Endothelial cell of umbilical vein (primary cell): ENCODE measurements at regions not wholly inside any gene's neighbourhood (a gene's known extent, or its start where the extent isn't known, plus 50 kb on each side); places are given as distances from the start of the nearest gene placed in this dataset.

Source experiments
- BruUV-seq: library from RNA; stranded (reverse); fragments of 400-500 nt; replicated peaks from 2 replicates; lab custom pipeline; 2021; lab: Mats Ljungman, UMichigan
- CTCF ChIA-PET: fragments of 300-600, 350-600 bp; sonication (Branson Sonifier 250); formaldehyde crosslinking; loops from one replicate; lab custom pipeline; 2021; ENCODE audit warnings: antibody characterized with exemption, inconsistent platforms; lab: Charles Lee
- POLR2A ChIA-PET: fragments of 300-600, 350-600 bp; sonication (Branson Sonifier 250); formaldehyde crosslinking; loops from one replicate; lab custom pipeline; 2021; ENCODE audit warnings: antibody characterized with exemption, inconsistent platforms; lab: Charles Lee
- DNase-seq: peaks from one replicate; pipeline ENCODE4 v3.0.0-alpha.2; 2011; ENCODE audit warnings: low read depth, low spot score
- FAIRE-seq: peaks from 2 replicates; lab custom pipeline; 2011; peaks lifted over from hg19 to GRCh38; lab: Jason Lieb, UNC
- H2AFZ ChIP-seq: 2 replicates; pipeline ENCODE4 v1.6.0; 2012; ENCODE audit warnings: low read depth, low read length, control low read depth, inconsistent platforms
- H3K27ac ChIP-seq: 2 replicates; pipeline ENCODE4 v1.5.1; 2011; ENCODE audit warnings: low read depth, mild to moderate bottlenecking, control low read depth, low read length, moderate library complexity; ENCODE audit not compliant: insufficient read depth
- H3K27me3 ChIP-seq, 2 experiments: 2 replicates each; pipeline versions ENCODE4 v1.6.0 to v1.6.1; 2011; ENCODE audit warnings: low read length in 2 of 2, mixed read lengths in 1 of 2; ENCODE audit not compliant: control insufficient read depth in 2 of 2, insufficient read depth in 2 of 2
- H3K36me3 ChIP-seq, 2 experiments: 2 replicates in 1 of 2; 3 replicates in 1 of 2; pipeline ENCODE4 v1.5.1; 2011; ENCODE audit warnings: low read length in 2 of 2, mild to moderate bottlenecking in 1 of 2, moderate library complexity in 1 of 2; ENCODE audit not compliant: control insufficient read depth in 2 of 2, insufficient read depth in 2 of 2; ENCODE audit errors: extremely low read depth in 1 of 2
- H3K4me1 ChIP-seq: 3 replicates; pipeline ENCODE4 v1.5.1; 2011; ENCODE audit warnings: mild to moderate bottlenecking, low read length; ENCODE audit not compliant: control insufficient read depth, insufficient read depth; ENCODE audit errors: extremely low read depth
- H3K4me2 ChIP-seq: 2 replicates; pipeline ENCODE4 v1.6.1; 2011; ENCODE audit warnings: low read length, control low read depth, mixed read lengths; ENCODE audit not compliant: insufficient read depth
- H3K4me3 ChIP-seq, 3 experiments: fragments of 200-600 bp in 1 of 3; sonication (generic), shearing (Covaris generic) in 1 of 3; replicated peaks in 1 of 3; 2 replicates each; pipeline ENCODE4 v1.5.1; 2011 to 2016; ENCODE audit warnings: control low read depth in 3 of 3, low read length in 3 of 3, mild to moderate bottlenecking in 2 of 3, inconsistent platforms in 1 of 3, low read depth in 1 of 3, moderate library complexity in 1 of 3; ENCODE audit not compliant: insufficient read depth in 1 of 3
- H3K79me2 ChIP-seq: 2 replicates; pipeline ENCODE4 v1.6.0; 2012; ENCODE audit warnings: low read length, inconsistent platforms; ENCODE audit not compliant: control insufficient read depth, insufficient read depth
- H3K9ac ChIP-seq: replicated peaks from 2 replicates; pipeline ENCODE3; 2011; ENCODE audit warnings: low read length, control low read depth; ENCODE audit not compliant: insufficient read depth; ENCODE audit errors: extremely low read depth
- H3K9me1 ChIP-seq: replicated peaks from 3 replicates; pipeline ENCODE4 v1.6.0; 2011; ENCODE audit warnings: mild to moderate bottlenecking, low read length; ENCODE audit not compliant: control insufficient read depth, insufficient read depth; ENCODE audit errors: extremely low read depth
- H3K9me3 ChIP-seq: replicated peaks from 2 replicates; pipeline ENCODE4 v1.5.1; 2012; ENCODE audit warnings: low read length, inconsistent platforms; ENCODE audit not compliant: control insufficient read depth, insufficient read depth
- H4K20me1 ChIP-seq: replicated peaks from 2 replicates; pipeline ENCODE3; 2011; ENCODE audit warnings: mild to moderate bottlenecking, low read length; ENCODE audit not compliant: control insufficient read depth, insufficient read depth; ENCODE audit errors: extremely low read depth
- CTCF ChIP-seq, 2 donors: IDR thresholded peaks; 1 replicate in 1 of 2; 2 replicates in 1 of 2; pipeline ENCODE4 v1.5.1; 2011; ENCODE audit warnings: low read length in 2 of 2, mild to moderate bottlenecking in 2 of 2, moderate library complexity in 2 of 2, control low read depth in 1 of 2, inconsistent platforms in 1 of 2, low read depth in 1 of 2; ENCODE audit not compliant: insufficient read depth in 1 of 2; ENCODE audit errors: extremely low read depth in 1 of 2
- FOS ChIP-seq: IDR thresholded peaks from 2 replicates; pipeline ENCODE4 v1.6.1; 2011; ENCODE audit warnings: mild to moderate bottlenecking, low read length, moderate library complexity, borderline replicate concordance; ENCODE audit not compliant: insufficient read depth
- GATA2 ChIP-seq: IDR thresholded peaks from 2 replicates; pipeline ENCODE4 v1.7.0; 2011; ENCODE audit warnings: low read depth, mild to moderate bottlenecking, moderate library complexity, mixed read lengths, low read length; ENCODE audit not compliant: insufficient read length, insufficient read depth
- JUN ChIP-seq: IDR thresholded peaks from 2 replicates; pipeline ENCODE4 v1.6.1; 2011; ENCODE audit warnings: borderline replicate concordance, low read depth; ENCODE audit not compliant: insufficient read length, insufficient read depth
- MAX ChIP-seq: IDR thresholded peaks from 2 replicates; pipeline ENCODE4 v1.6.1; 2011; ENCODE audit not compliant: insufficient read depth, insufficient read length
- MYC ChIP-seq: IDR thresholded peaks from one replicate; pipeline ENCODE4 v1.6.1; 2011; ENCODE audit warnings: mild to moderate bottlenecking, low read depth, low read length
- POLR2A ChIP-seq: IDR thresholded peaks from 2 replicates; pipeline ENCODE4 v1.6.1; 2012; ENCODE audit warnings: low read depth, mild to moderate bottlenecking, control low read depth, low read length
- POLR2AphosphoS5 ChIP-seq: IDR thresholded peaks from 2 replicates; pipeline ENCODE4 v1.6.1; 2012; ENCODE audit warnings: low read depth, mild to moderate bottlenecking, control low read depth, low read length, moderate library complexity; ENCODE audit not compliant: insufficient read depth
- dilution Hi-C: fragments of 300-500 bp; cut with MboI; formaldehyde crosslinking; loops from one replicate; pipeline ENCODE4 v1.15.0; 2019; ENCODE audit warnings: low sequenced_read_pairs; ENCODE audit not compliant: extremely low pct_ligation_motif_present
- intact Hi-C: fragments of 100-400 bp; cut with micrococcal nuclease; formaldehyde crosslinking; loops from one replicate; pipeline ENCODE4 v1.10.0; 2022

GRCh38 chr2:189344043-189344442, 97.2 kb upstream of the WDR75 start:
- Histone ChIP-seq H3K9me1 (no peaks in the 10 kb centered on the region), H2AFZ (no peak overlapping the region), H3K9ac (no peak overlapping the region), H3K4me1 (peaks cover 6% of the 10 kb centered on the region), H3K4me2 (no peak overlapping the region), H3K27me3 (no peaks in the 10 kb centered on the region), H4K20me1 (no peaks in the 10 kb centered on the region), H3K36me3 (no peaks in the 10 kb centered on the region), H3K9me3 (peaks cover 3% of the 10 kb centered on the region), H3K27ac (no peak overlapping the region), H3K4me3 (no peak overlapping the region), H3K79me2 (no peaks in the 10 kb centered on the region)
- TF ChIP-seq POLR2A (no peak), FOS (no peak), JUN (no peak), CTCF (IDR thresholded peaks at IDR 0.05; ENCODE audit: extremely low read depth in 1 of 2, insufficient read depth in 1 of 2, low read depth in 1 of 2, low read length in 2 of 2) (no peak), POLR2AphosphoS5 (no peak), GATA2 (no peak), MYC (no peak), MAX (no peak)
- no TSS peak for BruUV-seq
- ChIA-PET POLR2A (no interaction called here), CTCF (no interaction called here)
- dilution Hi-C loops (no loop called here), intact Hi-C loops (no loop called here)
- DNase-seq (no peak), FAIRE-seq (no peak)
